DMS79 treated with DMSO at 0.1 percent for 48 hours (cell line): ENCODE measurements at regions not wholly inside any gene's neighbourhood (a gene's known extent, or its start where the extent isn't known, plus 50 kb on each side); places are given as distances from the start of the nearest gene placed in this dataset.
A peak's percentile ranks its signal among the peaks of the same experiment; 100 is the strongest.
"Not testable (repeated sequence)": the region's sequence is repeated elsewhere in the genome, so short reads cannot be mapped to it uniquely, and the experiment has no call there.

ENCODE experiments used
- DNase-seq: peaks from one replicate; lab custom pipeline; 2025; lab: John Stamatoyannopoulos, UW

- no peak for DNase-seq
Measured at GRCh38 chr2:64918220-64918886, 70.8 kb upstream of the SLC1A4 start.

GRCh38 chr2:64919261-64919660 lies 69.9 kb upstream of the SLC1A4 start:
- DNase-seq: no peak

GRCh38 chr2:64922482-64923384 lies 66.5 kb upstream of the SLC1A4 start:
- no peak for DNase-seq

GRCh38 chr2:64923385-64923710 lies 65.9 kb upstream of the SLC1A4 start:
- DNase-seq: no peak

- no peak for DNase-seq
Measured at GRCh38 chr2:64924170-64924934, 64.8 kb upstream of the SLC1A4 start.

GRCh38 chr2:64925930-64926722 lies 63.1 kb upstream of the SLC1A4 start:
- DNase-seq: not testable (repeated sequence)

- DNase-seq: no peak
Measured at GRCh38 chr2:64928813-64929212, 60.4 kb upstream of the SLC1A4 start.

GRCh38 chr2:64929333-64929732 lies 59.9 kb upstream of the SLC1A4 start:
- DNase-seq: no peak

GRCh38 chr2:64930258-64930671 lies 58.9 kb upstream of the SLC1A4 start:
- DNase-seq: no peak

- DNase-seq: no peak
Measured at GRCh38 chr2:64931246-64932115, 57.7 kb upstream of the SLC1A4 start.

- DNase-seq: no peak
Measured at GRCh38 chr2:64932116-64932370, 57.2 kb upstream of the SLC1A4 start.

GRCh38 chr2:64932371-64933216 lies 56.6 kb upstream of the SLC1A4 start:
- no peak for DNase-seq

GRCh38 chr2:64934530-64934929 lies 54.7 kb upstream of the SLC1A4 start:
- no peak for DNase-seq

GRCh38 chr2:64936809-64937208 lies 52.4 kb upstream of the SLC1A4 start:
- DNase-seq: no peak

GRCh38 chr2:64937314-64937686 lies 51.9 kb upstream of the SLC1A4 start:
- DNase-seq: not testable (repeated sequence)

GRCh38 chr2:64937687-64938491 lies 51.3 kb upstream of the SLC1A4 start:
- no peak for DNase-seq

GRCh38 chr2:64938607-64939285 lies 50.5 kb upstream of the SLC1A4 start:
- peak; percentile 33 for DNase-seq

- no peak for DNase-seq
Measured at GRCh38 chr2:64939332-64939917, 49.8 kb upstream of the SLC1A4 start.
